ACHN (cell line): ENCODE measurements at regions not wholly inside any gene's neighbourhood (a gene's known extent, or its start where the extent isn't known, plus 50 kb on each side); places are given as distances from the start of the nearest gene placed in this dataset.
"Not testable (repeated sequence)": the region's sequence is repeated elsewhere in the genome, so short reads cannot be mapped to it uniquely, and the experiment has no call there.

Experiments used
- DNase-seq: peaks from one replicate; pipeline ENCODE4 v3.0.0-alpha.2; 2015
- in situ Hi-C: cut with HindIII; loops from 2 replicates; pipeline ENCODE4 v1.10.0; 2017; ENCODE audit warnings: low sequenced_read_pairs, low pct_ligation_motif_present, low pct_unique_long_range_greater_than_20kb

DNA sequence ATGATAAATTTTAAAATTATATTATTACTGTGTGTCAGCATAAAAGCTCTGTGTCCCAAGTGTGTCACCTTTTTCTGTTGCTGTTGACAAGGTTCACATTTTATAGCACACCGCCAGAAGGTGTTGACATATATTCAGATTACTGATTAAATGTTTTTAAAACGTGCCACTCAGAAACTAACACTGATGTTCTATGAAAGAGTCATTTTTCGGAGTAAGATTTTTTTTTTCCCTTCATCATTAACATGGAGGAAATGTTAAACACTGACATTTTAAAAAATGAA, 197.5 kb downstream of the TM9SF2 start:
- in situ Hi-C loops = no loop called here
- DNase-seq = no peak

DNA sequence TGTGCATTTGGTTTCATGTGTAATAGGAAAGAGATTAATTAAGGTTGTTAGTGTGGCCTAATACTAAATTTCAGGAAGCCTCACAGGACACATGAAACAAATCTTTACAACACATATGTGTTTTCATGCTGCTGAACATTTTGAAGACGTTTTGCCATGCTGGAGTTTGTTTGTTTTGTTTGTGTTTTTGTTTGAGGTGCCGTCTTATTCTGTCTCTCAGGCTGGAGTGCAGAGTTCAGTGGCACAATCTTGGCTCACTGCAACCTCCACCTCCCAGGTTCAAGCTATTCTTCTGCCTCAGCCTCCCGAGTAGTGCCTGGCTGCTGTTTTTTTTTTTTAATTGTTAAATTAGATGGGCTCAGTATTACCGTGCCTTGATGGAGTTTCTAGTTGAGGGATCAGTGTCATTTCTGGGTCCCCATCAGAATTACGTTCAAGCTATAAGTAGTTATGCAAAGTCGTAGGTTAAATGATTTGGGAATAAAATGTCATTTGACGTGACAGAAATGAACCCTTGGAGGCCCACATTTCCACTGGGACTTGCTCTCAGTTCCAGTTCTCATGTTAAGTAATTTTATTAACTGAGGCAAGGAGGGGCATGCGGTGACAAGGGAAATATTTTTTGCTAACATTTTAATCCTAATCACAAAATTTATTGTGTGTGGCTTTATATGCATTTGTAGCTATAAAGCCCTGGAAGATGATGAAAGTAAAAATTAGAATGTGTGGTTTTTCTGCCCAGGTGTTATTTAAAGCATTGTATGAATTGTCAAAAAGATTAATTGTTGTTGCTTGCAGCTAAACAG, 196.9 kb downstream of the TM9SF2 start:
- DNase-seq = no peak
- in situ Hi-C loops = no loop called here

DNA sequence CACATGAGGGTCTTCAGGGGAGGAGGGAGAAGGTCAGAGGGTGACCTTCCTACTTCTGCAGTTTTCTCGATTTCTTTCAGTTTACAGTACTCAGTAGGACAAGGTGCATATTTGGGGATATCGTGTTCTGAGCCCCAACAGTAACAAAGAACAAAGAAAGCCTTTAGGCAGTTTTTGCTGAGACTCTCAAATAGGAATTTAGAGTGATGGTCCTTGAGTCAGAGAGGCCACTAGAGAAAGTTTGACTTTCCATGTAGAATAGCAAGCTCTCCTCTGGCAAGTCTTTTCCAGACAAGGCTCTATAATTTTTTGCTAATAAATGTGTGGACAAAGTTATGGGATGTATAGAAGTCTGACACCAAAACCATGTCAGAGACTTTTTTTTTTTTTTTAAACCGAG, 194.6 kb downstream of the TM9SF2 start:
- no peak for DNase-seq
- in situ Hi-C loops = no loop called here

- no peak for DNase-seq
- in situ Hi-C loops = no loop called here
Observed at GRCh38 chr13:99693852-99694611, 192.8 kb downstream of the TM9SF2 start.

- no peak for DNase-seq
- in situ Hi-C loops = no loop called here
Observed at GRCh38 chr13:99693351-99693750, 192.1 kb downstream of the TM9SF2 start.

DNA sequence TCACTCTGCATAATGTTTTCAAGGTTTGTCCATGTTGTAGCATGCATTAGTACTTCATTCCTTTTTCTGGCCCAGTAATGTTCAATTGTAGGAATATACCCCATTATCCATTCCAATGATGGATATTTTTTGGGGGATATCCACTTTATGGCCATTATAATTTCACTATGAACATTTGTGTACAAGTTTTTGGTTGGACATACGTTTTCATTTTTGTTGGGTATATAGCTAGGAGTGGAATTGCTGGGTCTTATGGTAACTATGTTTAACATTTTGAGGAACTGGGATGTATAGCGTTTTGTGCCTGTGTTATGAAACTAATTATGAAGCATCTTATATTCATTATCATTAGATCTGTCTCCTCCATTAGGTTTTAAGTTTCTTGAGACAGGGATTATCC, 191.6 kb downstream of the TM9SF2 start:
- no peak for DNase-seq
- in situ Hi-C loops = no loop called here

DNA sequence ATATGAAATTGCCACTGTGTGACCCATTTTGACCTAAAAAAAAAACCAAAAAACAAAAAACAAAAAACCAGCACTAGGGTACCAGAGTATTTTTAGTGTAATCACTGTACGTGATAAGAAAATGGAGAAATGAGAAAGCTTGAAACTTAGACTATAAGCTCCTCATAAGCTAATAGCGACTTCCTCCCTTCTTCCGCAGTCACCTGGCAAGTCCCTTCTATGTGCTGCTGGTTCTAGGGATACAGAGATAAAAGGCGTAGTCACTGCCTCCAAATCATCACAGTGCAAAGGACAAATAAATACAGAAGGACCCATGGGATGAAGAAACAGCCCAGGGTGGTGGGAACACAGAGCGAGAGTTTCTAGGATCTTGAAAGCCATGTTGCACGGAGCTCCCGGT, 190.3 kb downstream of the TM9SF2 start:
- no peak for DNase-seq
- in situ Hi-C loops = no loop called here

GRCh38 chr13:99690426-99691174, 189.3 kb downstream of the TM9SF2 start:
- no peak for DNase-seq
- in situ Hi-C loops = no loop called here

DNA sequence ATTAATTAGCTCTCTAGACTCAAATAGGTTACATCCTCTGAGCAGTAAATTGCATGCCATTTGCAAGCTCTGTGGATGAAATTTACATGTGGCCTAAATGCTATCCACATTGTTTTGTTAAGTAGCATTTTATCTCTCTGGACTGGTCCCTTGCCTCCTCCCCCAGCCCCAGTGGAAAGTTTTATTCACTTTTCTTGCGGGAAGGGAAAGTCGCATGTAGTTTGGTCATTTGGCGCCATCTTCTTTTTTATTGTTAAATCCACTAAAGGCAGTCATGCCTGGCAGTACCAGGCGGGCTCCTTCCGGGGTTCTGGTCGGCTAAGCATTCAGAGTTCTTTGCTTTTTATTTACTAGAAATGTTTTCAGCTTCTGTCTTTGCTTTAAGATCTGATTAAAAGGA, 188.7 kb downstream of the TM9SF2 start:
- no peak for DNase-seq
- in situ Hi-C loops = no loop called here

- in situ Hi-C loops = no loop called here
Observed at GRCh38 chr13:99688776-99689175, 187.5 kb downstream of the TM9SF2 start.

DNA sequence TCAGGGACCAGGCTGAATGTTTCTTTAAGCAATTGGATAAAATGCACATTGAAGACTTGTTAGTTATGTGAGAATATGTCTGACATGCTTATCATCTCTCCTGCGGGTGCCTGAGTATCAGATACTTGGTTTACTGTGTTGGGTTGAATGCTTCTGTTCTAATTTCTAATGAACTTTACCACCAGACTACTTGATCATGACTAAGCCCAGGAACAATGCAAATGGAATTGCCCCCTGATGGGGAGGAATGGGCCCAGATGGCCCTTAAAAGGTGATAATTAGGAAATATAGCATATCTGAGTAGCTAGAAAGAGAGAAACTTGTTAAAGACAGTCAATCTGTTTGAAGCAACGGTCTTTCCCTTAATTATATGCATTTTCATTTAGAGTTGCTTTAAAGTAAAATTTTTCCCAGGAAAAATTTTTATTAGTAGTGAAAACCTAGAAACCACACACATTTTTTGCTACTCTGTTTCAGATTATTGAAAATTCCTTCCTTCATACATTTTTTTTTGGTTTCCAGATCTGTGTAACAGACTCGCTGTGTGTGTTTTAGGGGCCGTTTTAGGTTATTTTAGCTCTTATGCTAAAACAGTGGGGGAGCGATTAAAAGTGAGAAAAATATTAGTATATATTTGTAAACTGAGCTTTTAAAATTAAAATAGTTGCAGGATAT, 186.6 kb downstream of the TM9SF2 start:
- in situ Hi-C loops = no loop called here
- DNase-seq = peak; percentile 22

More at GRCh38 chr13:99688776-99689175, 187.5 kb downstream of the TM9SF2 start:
- DNase-seq = no peak

DNA sequence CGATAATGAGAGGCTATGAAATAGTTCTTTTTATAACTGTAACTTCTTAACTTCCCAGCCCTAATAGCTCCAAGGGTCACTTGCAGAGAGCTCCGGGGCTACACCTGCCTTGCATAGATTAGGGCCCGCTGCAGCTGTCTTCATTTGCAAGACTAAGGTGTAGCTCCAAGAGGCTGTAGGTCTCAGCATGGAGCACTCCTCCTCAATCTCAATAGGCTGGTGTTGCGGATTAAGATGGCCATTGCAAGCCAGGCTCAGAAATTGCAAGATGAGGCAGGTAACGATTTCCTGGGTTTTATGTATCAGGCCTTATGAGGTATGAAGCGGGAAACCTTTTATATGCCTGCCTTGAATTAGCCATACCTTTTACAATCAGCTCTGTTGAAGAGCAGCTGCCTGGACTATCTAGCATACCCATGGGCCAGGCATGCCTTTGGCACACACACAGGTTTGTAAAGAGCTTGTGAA, 185.7 kb downstream of the TM9SF2 start:
- in situ Hi-C loops = no loop called here
- DNase-seq = no peak

DNA sequence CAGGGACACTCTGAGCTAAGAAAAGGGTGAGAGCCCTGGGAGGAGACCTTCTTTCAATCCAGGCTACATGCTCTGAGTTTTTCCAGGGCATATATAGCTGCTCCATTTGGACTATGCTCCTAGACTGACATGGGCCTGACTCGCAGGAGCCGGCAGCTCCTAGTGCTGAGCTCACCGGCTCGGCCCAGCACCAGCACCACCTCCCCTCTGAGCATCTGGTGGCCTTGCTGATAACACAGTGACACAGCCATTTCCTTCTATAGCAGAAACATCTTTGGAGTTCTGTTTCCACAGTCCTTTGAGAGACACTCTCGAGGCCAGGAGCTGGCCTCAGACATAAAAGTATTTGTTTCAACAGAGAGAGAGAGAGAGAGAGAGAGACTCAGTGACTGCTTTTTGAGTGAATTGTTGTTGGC, 184.9 kb downstream of the TM9SF2 start:
- DNase-seq = no peak
- in situ Hi-C loops = no loop called here

- DNase-seq = no peak
- in situ Hi-C loops = no loop called here
Observed at GRCh38 chr13:99681695-99682094, 180.4 kb downstream of the TM9SF2 start.

GRCh38 chr13:99677116-99677951, 176.1 kb downstream of the TM9SF2 start:
- DNase-seq = no peak
- in situ Hi-C loops = no loop called here

- no peak for DNase-seq
- in situ Hi-C loops = no loop called here
Observed at GRCh38 chr13:99671746-99672145, 170.5 kb downstream of the TM9SF2 start.

- DNase-seq, in situ Hi-C loops: not testable (repeated sequence)
Observed at GRCh38 chr13:99669096-99669495, 167.8 kb downstream of the TM9SF2 start.

- in situ Hi-C loops = no loop called here
- no peak for DNase-seq
Observed at GRCh38 chr13:99666146-99666805, 165.0 kb downstream of the TM9SF2 start.
